Stimulated activated CD4-positive, alpha-beta T cell treated with anti-CD3 and anti-CD28 coated beads, Interleukin-4, amount 100 ng/mL, for 1 hour (primary cell): ENCODE measurements at regions not wholly inside any gene's neighbourhood (a gene's known extent, or its start where the extent isn't known, plus 50 kb on each side); places are given as distances from the start of the nearest gene placed in this dataset.
"Not testable (repeated sequence)": the region's sequence is repeated elsewhere in the genome, so short reads cannot be mapped to it uniquely, and the experiment has no call there.

ENCODE experiments used
- DNase-seq: peaks from one replicate; pipeline ENCODE4 v3.0.0-alpha.2; 2020

DNA sequence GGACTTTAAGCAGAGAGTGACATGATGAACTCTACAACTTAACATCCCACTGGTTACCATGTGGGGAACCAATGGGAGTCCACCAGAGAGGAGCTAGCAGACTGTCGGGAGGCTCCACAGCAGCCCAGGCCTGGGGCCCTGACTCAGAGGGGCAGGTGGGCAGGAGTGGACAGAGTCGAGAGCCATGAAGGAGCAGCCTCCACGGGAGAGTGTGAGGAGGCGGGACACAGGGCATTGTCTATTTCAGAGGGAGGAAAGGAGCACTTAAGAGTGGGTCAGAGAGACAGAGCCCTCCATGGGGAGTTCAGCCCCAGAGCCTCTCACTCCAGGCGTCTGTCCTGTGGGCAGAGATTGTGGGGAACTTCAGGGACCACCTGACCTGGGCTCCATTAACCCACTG lies 118.7 kb downstream of the CYP26B1 start:
- no peak for DNase-seq

DNA sequence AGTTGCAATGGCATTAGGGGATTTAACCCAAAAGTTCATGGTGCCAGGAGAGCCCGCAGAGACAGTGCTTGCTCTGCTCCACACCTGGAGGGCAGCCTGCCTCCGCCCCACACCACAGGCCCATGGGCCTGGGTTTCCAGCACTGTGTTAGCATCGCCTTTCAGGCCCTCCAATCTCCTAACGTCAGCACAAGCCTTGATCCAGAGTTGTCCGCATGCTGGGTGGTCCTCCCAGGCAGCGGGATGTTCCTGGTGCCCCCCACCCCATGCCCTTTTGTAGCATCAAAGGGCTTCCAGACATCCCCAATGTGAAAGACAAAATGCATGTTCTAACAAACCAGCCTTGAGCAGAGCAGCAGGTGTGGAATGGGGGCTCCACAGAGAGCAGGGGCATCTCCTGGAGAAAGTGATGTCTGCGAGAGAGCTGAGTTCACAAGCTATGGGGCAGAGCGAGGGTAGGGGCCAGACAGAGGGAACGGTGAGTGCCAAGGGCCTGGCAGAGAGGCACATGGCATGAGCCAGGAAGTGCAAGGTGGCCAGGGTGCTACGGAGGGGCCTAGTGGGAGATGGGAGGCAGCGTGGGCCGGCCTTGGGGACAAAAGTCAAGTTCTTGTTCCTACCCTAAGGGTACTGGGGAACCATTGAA lies 119.2 kb downstream of the CYP26B1 start:
- no peak for DNase-seq

DNA sequence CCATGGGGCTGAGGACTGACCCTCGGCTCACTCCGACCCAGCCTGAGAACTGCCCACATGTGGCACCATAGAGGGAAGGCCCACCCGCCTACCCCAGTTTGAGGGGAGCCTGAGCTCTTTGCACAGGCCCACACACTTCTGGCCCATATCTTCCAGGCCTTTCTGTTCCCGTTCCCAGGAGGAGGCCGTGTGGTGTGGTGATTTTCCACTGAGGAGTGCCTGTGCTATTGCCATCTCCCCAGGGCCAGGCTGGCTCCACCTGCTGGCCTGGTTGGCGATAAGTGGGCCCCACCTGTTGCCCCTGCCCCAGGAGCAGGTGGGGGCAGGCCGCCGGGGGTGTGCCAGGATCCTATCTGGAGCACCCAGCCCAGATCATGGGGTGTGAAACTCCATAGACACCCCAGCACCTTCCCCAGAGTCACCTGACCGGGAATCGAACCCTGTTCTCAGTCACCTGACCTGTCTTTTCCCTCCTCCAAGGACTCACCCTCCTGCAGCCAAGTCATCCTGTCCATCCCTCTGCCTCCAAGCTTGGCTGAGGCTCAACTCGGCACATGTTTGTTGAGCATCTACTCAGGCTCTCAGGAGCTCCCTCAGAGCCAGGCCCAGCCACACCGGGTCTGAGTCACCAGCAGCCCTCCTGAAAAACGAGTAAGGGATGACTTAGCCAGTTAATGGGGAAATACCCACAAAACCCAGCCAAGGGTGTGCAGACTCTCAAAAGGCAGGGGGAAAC lies 120.1 kb downstream of the CYP26B1 start:
- DNase-seq: no peak

DNA sequence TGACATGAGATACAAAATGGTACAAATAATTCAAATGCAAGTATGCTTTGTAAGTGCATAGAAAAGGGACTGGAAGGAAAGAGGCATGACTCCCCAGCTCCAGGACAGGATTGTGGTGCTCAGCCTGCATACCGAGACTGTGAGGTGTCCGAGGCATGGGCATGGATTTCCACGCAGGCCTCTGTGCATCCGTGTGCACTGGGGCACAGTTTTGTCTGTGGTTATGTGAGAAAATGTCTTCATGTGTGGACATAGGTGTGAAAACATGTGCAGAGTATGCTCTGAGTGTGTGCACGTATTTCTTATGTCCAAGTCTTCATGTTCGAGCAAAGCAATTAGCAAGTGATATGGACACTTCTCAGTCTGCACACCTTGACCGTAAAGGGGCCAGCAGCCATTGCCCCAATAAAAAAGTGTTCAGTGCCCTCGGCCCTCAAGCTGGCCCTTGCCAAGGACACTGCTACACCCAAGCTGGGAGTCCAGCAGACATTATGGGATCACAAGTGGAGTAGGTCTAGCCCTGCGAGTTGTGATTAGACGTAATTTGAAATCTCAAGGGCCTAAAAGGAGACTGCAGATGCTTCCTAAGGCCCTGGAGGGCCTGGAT lies 120.7 kb downstream of the CYP26B1 start:
- DNase-seq: no peak

DNA sequence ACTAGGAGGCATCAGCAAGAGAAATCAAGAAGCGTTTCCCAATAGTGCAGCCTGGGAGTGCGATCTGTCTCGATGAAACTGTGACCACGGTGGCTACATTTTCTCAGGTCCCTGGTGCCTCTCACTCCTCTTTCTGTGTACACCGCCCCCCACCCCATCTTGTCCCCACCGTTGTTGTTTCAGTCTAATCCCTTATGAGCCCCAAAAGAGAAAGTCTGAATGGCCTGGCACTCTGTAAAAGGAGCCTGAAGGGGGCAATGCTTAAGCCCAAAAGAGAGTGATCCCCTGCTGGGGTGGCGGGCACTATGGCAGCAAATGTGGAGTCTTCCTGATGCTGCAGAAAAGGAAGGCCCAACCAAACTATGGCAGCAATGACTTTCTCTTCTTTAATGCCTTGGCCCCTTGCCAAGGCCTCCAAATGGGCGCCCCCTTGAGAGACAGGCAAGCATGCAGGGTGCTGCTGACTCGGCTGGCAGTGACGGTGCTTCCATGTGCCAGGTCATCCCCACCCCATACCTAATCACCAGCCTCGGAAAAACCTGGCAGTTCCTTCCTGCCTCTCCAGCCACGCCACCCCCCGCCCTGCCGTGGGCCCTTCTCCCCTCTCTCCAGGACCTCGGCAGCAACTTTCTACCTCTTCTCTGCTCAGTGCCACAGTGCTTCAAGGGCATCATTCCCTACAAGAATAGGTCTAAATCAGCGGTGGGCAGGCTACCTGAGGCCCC lies 123.0 kb downstream of the CYP26B1 start:
- DNase-seq: no peak

DNA sequence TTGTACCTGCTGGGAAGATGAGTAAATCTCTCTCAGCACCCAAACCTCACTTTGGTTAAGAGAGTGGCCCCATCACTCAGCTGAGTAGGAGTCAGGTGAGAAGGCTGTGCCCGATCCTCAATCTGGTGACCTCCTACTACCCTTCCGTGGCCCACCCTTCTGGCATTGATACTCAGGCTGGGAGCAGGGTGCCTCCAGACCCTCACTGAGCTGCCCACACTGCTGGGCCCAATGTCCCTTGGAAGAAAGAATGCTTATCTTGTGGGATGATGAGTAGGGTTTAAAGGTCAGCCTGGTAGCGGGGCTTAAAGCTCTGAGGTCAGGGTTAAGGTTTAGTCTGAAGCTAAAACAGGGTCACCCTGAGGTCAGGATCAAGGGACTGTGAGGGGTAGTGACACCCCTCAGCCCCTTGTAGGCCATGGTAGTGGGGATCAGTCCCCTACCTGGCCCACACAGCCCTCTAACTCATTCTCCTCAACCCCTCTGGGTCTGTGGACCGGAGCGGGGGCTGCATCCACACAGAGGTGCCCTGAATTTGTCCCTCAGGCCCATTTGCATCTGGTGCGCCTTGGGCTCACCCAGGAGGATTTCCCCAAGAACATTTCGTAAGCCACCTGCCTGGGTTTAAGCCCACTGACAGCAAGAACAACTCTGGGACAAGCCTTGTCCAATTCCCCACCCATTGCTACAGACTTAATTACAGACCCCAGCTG lies 123.8 kb downstream of the CYP26B1 start:
- no peak for DNase-seq

DNA sequence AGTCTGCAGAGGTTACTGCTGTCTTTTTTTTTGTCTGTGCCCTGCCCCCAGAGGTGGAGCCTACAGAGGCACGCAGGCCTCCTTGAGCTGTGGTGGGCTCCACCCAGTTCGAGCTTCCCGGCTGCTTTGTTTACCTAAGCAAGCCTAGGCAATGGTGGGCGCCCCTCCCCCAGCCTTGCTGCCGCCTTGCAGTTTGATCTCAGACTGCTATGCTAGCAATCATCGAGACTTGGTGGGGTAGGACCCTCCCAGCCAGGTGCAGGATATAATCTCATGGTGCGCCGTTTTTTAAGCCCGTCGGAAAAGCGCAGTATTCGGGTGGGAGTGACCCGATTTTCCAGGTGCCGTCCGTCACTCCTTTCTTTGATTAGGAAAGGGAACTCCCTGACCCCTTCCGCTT lies 126.3 kb downstream of the CYP26B1 start:
- DNase-seq: not testable (repeated sequence)

DNA sequence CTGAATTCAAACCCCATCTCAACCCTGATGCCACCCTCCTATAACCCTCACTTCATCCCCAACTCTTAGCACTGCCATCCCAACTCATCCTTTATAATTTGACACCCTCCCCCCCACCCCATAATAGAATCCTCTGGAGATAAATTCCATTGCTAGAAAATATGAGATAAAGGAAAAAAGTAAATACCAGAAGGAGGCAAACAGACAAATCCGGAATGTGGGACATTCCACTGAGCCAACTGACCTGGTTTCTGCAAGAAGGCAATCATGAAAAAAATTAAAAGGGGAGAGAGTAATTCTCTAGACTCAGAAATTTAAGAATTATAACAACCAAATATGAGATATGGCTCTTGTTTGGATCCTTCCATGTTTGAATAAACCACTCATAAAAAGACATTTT lies 132.4 kb downstream of the CYP26B1 start:
- DNase-seq: no peak

DNA sequence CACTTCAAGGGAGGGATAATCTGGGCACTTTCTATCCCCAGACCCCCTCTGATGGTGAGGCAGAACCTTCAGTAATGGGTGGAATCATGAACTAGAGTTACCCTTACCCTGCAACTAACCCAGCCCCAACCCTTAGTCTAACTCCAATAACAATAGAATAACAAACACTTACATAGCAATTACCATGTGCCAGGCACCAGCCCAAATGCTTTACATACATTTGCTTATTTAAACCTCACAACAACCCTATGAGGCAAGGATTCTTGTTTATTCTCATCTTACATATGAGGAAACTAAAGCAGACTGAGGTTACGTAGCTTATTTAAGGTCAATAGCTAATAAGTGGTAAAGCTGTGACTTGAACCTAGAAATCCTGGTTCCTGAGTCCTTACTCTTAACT lies 132.8 kb downstream of the CYP26B1 start:
- DNase-seq: no peak

DNA sequence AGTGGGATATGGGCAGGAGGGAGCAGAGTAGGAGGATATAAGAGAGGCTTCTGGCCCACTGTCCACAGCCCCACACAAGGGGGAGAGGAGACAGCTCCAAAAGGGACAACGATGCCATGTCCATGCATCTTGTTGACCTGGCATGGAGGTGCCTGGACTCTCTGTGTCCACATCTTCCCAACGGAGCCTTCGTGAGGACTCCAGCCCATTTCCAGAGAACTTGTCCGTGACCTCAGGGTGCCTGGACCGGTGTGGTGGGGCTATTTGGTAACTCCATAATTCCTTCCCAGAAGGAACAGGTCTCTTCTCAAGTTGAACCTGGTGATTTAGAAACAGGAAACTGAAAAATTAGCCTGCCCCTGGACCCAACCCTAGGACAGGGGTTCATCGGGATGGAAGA lies 133.9 kb downstream of the CYP26B1 start:
- no peak for DNase-seq

DNA sequence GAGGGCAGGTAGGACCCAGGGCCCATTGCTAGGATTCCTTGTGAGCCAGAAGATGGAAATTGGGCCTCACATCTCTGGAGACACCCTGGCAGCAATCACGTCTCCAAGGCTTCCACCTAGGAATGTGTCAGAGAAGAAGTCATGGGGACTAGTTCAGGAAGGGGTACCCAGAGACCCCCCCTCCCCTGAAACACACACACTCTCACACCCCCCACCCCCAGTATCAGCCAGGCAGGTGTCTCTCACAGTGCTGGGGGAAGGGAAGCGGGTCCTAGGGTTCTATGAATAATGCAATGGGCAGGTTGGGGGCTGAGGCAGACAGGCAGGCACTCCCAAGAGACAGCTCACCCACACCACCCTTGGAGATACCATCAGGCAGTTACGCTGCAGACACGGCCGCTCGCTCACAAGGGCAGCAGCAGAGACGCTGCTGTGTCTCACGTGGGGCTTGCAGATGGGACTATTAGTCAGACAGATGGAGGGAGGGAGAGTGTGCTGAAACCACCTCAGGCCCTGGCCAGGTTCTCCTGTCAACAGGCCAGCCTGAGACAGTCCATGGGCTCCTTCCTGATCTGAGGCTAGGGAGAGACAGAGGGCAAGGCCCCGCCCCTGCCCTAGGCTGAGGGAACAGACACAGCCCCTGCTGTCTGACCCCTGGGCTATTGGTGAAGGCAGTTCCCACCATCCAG lies 134.6 kb downstream of the CYP26B1 start:
- no peak for DNase-seq

DNA sequence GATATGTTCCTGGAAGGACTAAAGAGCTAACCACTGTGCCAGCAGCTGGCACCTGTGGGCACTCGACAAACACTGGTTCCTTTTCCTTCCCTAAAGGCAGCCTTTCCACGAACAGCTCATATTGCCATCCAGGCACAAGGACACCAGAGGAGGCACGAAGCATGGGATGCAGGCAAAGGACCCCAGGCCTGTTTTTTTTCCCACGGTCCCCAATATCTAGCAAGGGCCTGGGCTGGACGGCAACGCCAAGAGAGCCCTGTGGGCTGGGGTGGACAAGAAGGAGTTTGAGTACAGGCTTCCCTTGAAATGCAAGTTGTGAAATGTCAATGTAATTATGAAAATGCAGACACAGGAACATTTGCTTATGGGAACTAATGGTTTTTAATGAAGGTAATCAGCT lies 135.9 kb downstream of the CYP26B1 start:
- DNase-seq: no peak

DNA sequence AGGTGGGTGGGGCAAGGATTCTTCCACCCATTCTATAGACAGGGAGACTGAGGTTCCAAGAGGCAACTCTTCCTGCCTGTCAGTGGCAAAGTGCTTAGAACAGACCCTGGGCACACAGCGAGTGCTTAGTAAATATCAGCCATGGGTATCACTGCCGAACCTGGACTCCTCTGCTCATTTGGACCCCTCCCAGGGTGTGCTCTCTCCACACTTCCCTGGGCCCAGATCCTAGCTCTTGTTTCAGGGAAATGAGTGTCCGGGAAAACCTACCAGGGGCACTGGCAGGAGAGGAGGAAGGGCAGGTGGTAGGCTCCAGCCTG lies 136.3 kb downstream of the CYP26B1 start:
- DNase-seq: no peak

DNA sequence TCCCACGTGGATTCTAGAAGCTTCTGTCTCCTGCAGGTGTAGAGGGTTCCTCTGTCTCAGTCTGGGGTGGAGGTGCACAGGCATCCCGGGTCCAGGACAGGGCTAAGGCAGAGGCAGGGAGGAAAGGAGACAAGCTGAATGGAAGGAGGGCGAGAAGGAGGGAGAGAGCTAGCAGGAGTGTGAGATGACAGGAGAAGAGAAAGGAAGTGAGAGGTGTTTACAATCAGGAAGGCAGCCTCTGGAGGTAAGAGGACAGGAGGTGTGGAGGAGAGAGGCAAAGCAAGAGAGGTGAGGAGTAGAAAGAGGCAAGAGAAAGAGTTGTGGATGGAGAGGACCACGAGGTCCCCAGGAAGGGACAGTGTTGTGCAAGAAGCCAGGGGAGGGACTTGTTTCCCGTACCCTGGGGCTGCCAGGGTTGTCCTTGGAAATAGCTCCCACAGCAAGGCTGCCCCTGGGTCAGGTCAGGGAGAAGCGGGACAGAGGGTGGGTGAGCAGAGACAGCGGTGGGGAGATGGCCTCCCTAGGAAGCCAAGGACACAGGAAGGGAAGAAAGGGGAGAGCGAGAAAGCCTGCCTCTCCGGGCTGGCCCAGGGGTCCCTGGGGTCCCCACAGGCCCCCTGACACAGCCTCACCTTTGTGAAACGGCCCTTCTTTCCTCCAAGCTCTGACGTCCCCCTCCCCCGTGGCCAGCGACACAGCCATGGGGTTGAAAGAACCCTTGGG lies 136.9 kb downstream of the CYP26B1 start:
- no peak for DNase-seq

DNA sequence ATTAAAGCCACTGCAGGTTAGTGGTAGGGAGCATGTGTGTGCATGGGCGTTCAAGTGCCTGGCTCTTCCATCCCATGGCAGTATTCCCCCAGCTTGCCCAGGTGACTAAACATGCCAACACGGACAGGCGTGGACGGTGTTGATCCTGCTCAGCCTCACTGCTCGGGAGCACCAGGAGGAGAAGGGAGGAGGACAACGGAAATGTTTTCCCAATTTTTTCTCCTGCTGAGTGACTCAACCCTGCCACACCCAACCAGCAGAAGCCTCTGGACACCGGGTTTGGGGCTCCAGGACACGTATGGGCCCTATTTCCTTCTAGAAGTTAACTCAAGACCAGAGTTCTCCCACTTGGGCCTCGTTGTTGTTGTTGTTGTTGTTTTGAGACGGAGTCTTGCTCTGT lies 139.1 kb downstream of the CYP26B1 start:
- DNase-seq: no peak

DNA sequence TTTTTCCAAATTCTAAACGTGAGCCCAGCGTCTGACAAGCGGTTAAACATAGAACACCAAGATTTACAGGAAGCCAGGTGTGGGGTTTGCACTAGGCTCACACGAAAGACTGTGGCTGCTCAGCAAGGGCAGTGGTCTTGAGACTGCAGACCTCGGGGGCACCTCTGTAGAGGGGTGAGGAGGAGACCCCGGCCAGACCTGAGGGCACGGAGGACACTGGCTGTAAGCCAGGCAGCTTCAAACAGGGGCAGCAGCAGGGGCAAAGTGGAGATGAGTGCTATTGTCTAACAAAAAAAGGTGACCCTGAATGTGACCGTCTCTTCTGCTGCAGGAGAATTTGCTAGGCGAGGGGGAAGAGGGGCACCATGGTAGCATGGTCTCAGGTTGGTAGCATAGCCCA lies 140.3 kb downstream of the CYP26B1 start:
- DNase-seq: no peak

DNA sequence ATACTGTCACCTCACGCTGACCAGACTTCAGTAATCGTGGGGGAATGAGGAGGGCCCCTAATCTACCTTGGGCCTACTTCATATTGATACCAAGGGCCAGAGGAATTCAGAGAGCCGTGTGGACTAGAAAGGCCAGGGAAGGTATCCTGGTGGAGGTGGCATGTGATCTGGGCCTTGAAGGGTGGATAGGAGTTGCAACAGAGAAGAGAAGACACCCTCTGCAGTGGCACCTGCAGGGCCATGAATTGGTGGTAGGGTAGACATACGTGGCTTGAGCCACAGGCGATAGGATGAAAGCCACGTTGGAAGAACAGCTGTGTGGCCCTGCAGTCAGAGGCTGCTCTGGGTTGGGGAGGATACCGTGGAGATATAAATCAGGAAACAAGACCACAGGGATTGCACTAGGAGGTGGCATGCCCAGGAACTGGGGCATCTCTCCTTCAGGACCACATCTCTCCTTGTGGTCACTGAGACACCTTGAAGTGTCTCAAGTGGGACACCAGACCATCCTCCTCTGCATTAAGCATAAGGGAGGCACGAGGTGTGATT lies 141.4 kb downstream of the CYP26B1 start:
- no peak for DNase-seq

DNA sequence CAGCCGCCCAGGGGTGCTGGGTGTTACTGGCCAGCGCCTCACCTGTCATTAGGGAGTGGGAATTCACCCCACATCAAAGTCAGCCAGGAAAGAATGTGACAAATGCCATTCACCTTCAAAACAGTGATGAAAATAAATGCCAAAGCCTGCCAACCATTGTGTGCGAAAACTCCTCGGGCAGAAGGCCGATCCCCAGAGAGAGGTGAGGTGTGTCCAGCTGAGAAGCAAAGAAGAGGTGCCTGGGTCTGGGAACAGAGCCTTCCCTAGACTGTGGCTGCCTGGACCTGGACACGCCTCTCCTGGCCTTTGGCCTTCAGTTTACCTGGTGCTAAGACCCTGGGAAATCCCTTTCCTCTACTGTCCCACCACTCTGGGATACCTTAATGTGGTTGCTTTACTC lies 142.7 kb downstream of the CYP26B1 start:
- DNase-seq: no peak

DNA sequence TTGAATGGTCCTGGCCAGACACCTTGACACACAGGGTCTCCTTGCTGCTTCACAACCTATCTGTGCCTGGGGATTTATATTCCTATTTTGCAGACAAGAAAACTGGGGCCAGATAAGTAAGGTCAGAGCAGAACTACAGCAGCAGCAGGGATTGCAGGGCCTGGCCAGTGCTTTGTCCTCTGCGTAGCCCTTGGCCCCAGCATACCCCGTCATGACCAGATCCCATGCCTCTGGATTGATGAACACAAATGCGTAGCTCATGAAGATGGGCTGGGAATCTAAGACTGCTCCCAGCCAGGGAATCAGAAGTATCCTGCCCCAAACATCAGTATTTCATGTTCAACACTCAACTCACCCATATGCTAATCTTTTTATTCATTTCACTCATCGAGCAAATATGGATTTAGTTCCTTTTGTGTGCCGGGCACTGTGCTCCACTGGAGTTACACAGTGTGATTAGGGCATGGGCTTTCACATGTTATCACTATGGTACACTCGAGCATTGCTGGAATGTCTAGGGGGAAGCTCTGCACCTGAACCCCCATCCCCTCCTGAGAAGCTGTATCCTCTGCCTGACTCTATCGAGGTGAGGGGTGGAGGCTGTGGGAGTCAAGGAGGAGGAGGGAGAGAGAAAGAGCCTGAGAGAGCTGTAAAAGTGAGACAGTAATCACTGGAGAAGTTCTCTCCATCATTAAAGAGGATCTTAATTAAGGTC lies 143.3 kb downstream of the CYP26B1 start:
- DNase-seq: no peak

DNA sequence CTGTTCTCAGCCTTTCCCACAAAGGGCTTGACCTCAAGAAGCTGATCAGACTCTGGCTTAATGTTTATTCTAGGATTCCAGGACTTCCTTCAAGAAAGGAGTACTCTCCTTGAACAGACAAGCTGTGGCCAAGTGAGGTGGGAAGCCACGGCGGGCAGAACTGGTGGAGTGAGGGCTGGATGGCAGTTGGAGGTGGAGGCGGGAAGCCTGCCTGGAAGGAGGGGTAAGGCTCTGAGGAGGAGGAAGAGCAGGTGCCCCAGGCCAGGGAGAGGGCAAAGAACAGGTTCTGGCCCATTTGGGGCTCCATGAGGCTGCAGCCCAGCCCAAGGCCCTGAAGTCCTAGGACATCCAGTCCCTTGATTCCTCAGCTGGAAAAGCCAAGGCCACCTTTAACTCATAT lies 143.9 kb downstream of the CYP26B1 start:
- DNase-seq: no peak

DNA sequence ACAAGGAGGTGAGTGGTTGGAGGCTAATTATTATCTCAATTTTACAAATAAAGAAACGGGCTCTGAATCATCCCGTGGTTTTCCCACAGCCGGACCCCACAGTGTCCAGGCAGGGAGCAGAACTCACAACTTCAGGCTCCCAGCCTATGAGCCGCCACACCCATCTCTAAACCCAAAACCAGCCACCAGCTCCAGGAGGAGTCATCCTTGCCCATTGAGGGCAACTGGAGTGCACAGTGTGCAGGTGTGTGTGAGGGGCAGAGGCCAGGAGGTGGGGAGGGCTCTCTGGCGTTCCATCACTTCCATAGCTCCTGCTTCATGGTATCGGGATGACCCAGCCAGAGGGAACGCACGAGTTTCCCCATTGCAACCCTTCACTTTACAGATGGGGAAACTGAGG lies 144.5 kb downstream of the CYP26B1 start:
- DNase-seq: no peak
